T-helper 2 cell treated with Interferon-gamma antibody and Interleukin-4, amounts not matched to agents 5 μg/mL and 100 μg/mL, for 36 hours (primary cell): ENCODE measurements at regions not wholly inside any gene's neighbourhood (a gene's known extent, or its start where the extent isn't known, plus 50 kb on each side); places are given as distances from the start of the nearest gene placed in this dataset.
"Not testable (repeated sequence)": the region's sequence is repeated elsewhere in the genome, so short reads cannot be mapped to it uniquely, and the experiment has no call there.

Experiments
- DNase-seq: peaks from one replicate; pipeline ENCODE4 v3.0.0; 2021; ENCODE audit warnings: low spot score
- H3K27ac Mint-ChIP-seq: one replicate; pipeline ENCODE4 v1.8.0; 2021; ENCODE audit warnings: mild to moderate bottlenecking, mixed read lengths
- H3K27me3 Mint-ChIP-seq: one replicate; pipeline ENCODE4 v1.8.0; 2021; ENCODE audit warnings: low read depth, mixed read lengths
- H3K36me3 Mint-ChIP-seq: one replicate; pipeline ENCODE4 v1.8.0; 2021; ENCODE audit warnings: low read depth, mixed read lengths
- H3K4me1 Mint-ChIP-seq: one replicate; pipeline ENCODE4 v1.8.0; 2021; ENCODE audit warnings: low read depth, mixed read lengths
- H3K4me3 Mint-ChIP-seq: one replicate; pipeline ENCODE4 v1.8.0; 2022; ENCODE audit warnings: mild to moderate bottlenecking, moderate library complexity, mixed read lengths
- H3K9me3 Mint-ChIP-seq: one replicate; pipeline ENCODE4 v1.8.0; 2021; ENCODE audit warnings: mixed read lengths

DNA sequence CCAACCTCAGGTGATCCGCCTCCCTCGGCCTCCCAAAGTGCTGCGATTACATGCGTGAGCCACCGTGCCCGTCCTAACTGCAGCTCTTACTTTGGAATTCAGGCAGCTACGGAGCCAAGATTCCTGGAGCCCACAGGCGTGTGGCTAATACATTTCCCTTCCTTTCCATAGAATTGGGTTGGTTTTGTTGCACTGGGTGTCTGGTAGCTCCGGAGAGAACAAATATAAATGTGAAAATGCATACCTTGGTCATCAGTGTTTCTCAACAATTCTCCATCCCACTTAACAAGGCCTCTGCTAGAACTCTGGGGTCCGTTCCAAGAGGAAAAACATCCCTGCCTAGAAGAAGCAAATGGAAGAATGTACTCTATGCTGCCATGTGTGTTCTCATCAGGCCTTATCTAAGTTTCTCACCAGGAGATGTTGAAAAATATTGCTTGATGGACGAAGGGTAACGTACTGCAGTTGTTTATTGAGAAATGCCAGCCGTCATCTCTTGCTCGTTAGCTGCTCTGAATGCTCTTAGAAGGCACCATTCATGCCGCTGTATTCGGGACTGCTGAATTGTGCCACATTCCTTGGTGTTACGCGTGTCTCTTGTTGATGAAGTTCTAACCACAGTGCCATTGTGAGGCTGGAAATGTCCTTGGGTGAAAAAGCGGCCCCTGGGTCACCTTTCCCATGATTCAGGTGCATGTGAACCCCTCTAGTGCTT, 50.5 kb upstream of the CD99 start:
- DNase-seq = no peak
- Mint-ChIP-seq H3K4me3 (no peak overlapping the region), H3K9me3 (no peaks in the 10 kb centered on the region), H3K27ac (no peak overlapping the region), H3K27me3 (no peaks in the 10 kb centered on the region), H3K4me1 (no peaks in the 10 kb centered on the region), H3K36me3 (peaks cover 16% of the 10 kb centered on the region)

GRCh38 chrX:2638279-2638678, 52.8 kb upstream of the CD99 start:
- no peaks in the 10 kb centered on the region for H3K9me3 Mint-ChIP-seq
- H3K36me3 Mint-ChIP-seq = peaks cover 17% of the 10 kb centered on the region
- H3K4me1 Mint-ChIP-seq = peaks cover under 1% of the 10 kb centered on the region
- no peak overlapping the region for H3K4me3 Mint-ChIP-seq
- no peak for DNase-seq
- H3K27me3 Mint-ChIP-seq = no peaks in the 10 kb centered on the region
- no peak overlapping the region for H3K27ac Mint-ChIP-seq

DNA sequence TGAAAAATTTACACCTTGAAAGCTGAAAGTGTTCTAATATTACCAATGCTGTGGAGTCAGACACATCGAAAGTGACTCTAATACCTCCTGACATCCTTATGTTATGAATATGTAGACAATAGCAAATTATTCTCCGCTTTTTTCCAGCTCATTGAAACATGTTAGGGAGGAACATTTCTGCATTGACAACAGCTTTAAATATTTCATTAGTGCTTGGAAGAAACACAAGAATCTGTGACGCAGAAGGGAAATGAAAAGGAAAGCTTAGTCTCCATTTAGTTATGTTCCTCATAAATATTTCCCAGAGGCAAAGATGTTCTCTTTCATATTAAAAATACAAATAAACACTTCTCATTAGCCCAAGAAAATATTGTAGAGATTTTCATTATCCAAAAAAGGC, 55.8 kb upstream of the CD99 start:
- DNase-seq = no peak
- H3K9me3 Mint-ChIP-seq = peaks cover 27% of the 10 kb centered on the region
- H3K4me3 Mint-ChIP-seq = no peak overlapping the region
- H3K27me3 Mint-ChIP-seq = no peaks in the 10 kb centered on the region
- peaks cover 22% of the 10 kb centered on the region for H3K4me1 Mint-ChIP-seq
- H3K36me3 Mint-ChIP-seq = peaks cover 45% of the 10 kb centered on the region
- no peak overlapping the region for H3K27ac Mint-ChIP-seq

DNA sequence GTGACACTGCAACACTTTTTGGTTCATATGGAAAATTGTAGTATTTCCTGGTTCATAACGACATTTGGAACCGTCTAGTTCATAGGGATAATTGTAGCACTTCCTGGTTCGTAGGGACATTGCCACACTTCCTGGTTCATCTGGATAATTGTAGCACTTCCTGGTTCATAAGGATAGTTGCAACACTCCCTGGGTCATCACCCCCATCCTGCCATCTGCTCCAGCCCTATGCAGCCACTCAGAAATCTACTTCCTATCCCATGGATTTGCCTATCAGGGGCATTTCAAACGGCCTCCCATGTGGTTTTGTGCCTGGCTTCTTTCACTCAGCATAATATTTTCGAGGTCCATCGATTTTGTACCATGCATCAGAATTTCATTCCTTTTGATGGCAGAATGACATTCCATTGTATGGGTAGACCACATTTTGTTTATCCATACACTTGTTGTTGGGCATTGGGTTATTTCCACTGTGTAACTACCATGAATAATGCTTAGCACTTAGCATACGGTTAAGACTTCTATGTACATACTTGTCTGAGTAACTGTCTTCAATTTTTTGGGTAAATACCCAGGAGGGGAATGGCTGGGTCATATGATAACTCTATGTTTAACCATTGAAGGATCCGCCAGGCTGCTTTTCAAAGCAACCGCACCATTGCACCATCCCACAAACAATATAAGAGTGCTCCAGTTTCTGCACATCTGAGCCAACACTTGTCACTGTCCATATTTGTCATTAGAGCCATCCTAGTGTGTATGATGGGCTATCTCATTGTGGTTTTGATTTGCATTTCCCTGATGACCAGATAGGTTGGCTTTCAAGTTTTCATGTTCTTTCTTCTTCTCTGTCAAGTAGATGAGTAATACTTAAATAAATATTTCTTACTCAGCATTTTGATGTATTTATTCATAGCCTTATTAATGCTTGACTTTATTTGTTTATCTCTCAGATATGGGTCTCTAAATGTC, 58.3 kb upstream of the CD99 start:
- Mint-ChIP-seq H3K9me3 (peaks cover 46% of the 10 kb centered on the region), H3K4me1 (peaks cover 43% of the 10 kb centered on the region), H3K27me3 (no peaks in the 10 kb centered on the region), H3K27ac (peak overlapping the region; percentile 59), H3K4me3 (no peak overlapping the region), H3K36me3 (peaks cover 59% of the 10 kb centered on the region)
- DNase-seq = peak; percentile 3

GRCh38 chrX:2631743-2632532, 59.2 kb upstream of the CD99 start:
- Mint-ChIP-seq H3K4me1 (peaks cover 45% of the 10 kb centered on the region), H3K27me3 (no peaks in the 10 kb centered on the region), H3K36me3 (peaks cover 64% of the 10 kb centered on the region), H3K27ac (peak overlapping the region; percentile 88), H3K4me3 (no peak overlapping the region), H3K9me3 (peaks cover 46% of the 10 kb centered on the region)
- DNase-seq = no peak

DNA sequence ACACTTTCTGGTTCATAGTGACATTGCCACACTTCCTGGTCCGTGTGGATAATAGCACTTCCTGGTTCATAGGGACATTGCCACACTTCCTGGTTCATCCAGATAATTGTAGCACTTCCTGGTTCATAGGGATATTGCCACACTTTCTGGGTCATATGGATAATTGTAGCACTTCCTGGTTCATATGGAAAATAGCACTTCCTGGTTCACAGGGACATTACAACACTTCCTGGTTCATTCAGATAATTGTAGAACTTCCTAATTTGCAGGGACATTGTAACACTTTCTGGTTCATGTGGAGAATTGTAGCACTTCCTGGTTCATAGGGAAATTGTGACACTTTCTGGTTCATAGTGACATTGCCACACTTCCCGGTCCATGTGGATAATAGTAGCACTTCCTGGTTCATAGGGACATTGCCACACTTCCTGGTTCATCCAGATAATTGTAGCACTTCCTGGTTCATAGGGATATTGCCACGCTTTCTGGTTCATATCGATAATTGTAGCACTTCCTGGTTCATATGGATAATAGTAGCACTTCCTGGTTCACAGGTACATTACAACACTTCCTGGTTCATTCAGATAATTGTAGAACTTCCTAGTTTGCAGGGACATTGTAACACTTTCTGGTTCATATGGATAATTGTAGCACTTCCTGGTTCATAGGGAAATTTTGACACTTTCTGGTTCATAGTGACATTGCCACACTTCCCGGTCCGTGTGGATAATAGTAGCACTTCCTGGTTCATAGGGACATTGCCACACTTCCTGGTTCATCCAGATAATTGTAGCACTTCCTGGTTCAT, 60.0 kb upstream of the CD99 start:
- H3K27me3 Mint-ChIP-seq = not testable (repeated sequence)
- H3K36me3 Mint-ChIP-seq = peaks cover 72% of the 10 kb centered on the region
- peaks cover 46% of the 10 kb centered on the region for H3K9me3 Mint-ChIP-seq
- DNase-seq = peak; percentile 3
- peak overlapping the region; percentile 88 for H3K27ac Mint-ChIP-seq
- peaks cover 45% of the 10 kb centered on the region for H3K4me1 Mint-ChIP-seq
- peak overlapping the region; percentile 43 for H3K4me3 Mint-ChIP-seq

- peak overlapping the region; percentile 43 for H3K4me3 Mint-ChIP-seq
- peak overlapping the region; percentile 88 for H3K27ac Mint-ChIP-seq
- H3K4me1 Mint-ChIP-seq = peaks cover 45% of the 10 kb centered on the region
These were observed 60.8 kb upstream of the CD99 start for GRCh38 chrX:2630008-2630934.

GRCh38 chrX:2629316-2630007, 61.6 kb upstream of the CD99 start:
- Mint-ChIP-seq H3K36me3 (peaks cover 82% of the 10 kb centered on the region), H3K4me1 (peaks cover 45% of the 10 kb centered on the region), H3K27me3 (no peaks in the 10 kb centered on the region), H3K9me3 (peaks cover 46% of the 10 kb centered on the region), H3K27ac (peak overlapping the region; percentile 88), H3K4me3 (peak overlapping the region; percentile 43)
- DNase-seq = peak; percentile 1

More at GRCh38 chrX:2630008-2630934, 60.8 kb upstream of the CD99 start:
- peaks cover 75% of the 10 kb centered on the region for H3K36me3 Mint-ChIP-seq
- DNase-seq = peak; percentile 10
- H3K9me3 Mint-ChIP-seq = peaks cover 46% of the 10 kb centered on the region
- H3K27me3 Mint-ChIP-seq = not testable (repeated sequence)

DNA sequence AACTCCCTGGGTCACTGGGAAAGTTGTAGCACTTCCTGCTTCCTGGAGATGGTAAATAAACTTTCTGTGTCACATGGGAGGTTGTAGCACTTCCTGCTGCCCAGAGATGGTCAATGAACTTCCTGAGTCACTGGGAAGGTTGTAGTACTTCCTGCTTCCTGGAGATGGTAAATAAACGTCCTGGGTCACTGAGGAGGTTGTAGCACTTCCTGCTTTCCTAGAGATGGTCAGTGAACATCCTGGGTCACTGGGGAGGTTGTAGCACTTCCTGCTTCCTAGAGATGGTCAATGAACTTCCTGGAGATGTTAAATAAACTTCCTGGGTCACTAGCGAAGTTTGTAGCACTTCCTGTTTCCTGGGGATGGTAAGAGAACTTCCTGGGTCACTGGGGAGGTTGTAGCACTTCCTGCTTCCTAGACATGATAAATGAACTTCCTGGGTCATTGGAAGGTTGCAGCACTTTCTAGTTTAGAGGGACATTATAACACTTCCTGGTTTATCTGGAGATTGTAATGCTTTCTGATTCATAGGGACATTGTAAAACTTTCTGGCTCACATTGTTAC, 62.3 kb upstream of the CD99 start:
- Mint-ChIP-seq H3K27ac (peak overlapping the region; percentile 88), H3K9me3 (peaks cover 46% of the 10 kb centered on the region), H3K4me3 (peak overlapping the region; percentile 43), H3K4me1 (peaks cover 45% of the 10 kb centered on the region), H3K36me3 (peaks cover 82% of the 10 kb centered on the region), H3K27me3 (no peaks in the 10 kb centered on the region)
- peak; percentile 3 for DNase-seq

- Mint-ChIP-seq H3K27me3 (no peaks in the 10 kb centered on the region), H3K4me3 (no peak overlapping the region), H3K36me3 (peaks cover 81% of the 10 kb centered on the region), H3K27ac (no peak overlapping the region), H3K4me1 (peaks cover 41% of the 10 kb centered on the region), H3K9me3 (peaks cover 39% of the 10 kb centered on the region)
- no peak for DNase-seq
These were observed 63.7 kb upstream of the CD99 start for GRCh38 chrX:2627272-2627867.

GRCh38 chrX:2626750-2627149, 64.3 kb upstream of the CD99 start:
- H3K36me3 Mint-ChIP-seq = peaks cover 77% of the 10 kb centered on the region
- H3K9me3 Mint-ChIP-seq = peaks cover 33% of the 10 kb centered on the region
- no peaks in the 10 kb centered on the region for H3K27me3 Mint-ChIP-seq
- H3K4me3 Mint-ChIP-seq = no peak overlapping the region
- H3K27ac Mint-ChIP-seq = no peak overlapping the region
- H3K4me1 Mint-ChIP-seq = peaks cover 36% of the 10 kb centered on the region
- DNase-seq = no peak
